ENCODE measurements at regions not wholly inside any gene's neighbourhood (a gene's known extent, or its start where the extent isn't known, plus 50 kb on each side); places are given as distances from the start of the nearest gene placed in this dataset.

- TF ChIP-seq CTCF (conservative IDR thresholded peaks at IDR 0.05 in 1 of 2, IDR thresholded peaks at IDR 0.05 in 1 of 2; ENCODE audit: extremely low read depth in 1 of 2, insufficient read depth in 1 of 2, low read depth in 1 of 2, low read length in 2 of 2) (no peak), EZH2 (IDR thresholded peaks at IDR 0.05; ENCODE audit: borderline replicate concordance, low read length) (no peak)
These were observed 60.5 kb upstream of the NANOS1 start for GRCh38 chr10:118969014-118969413.
